MG63 (cell line): ENCODE measurements at regions not wholly inside any gene's neighbourhood (a gene's known extent, or its start where the extent isn't known, plus 50 kb on each side); places are given as distances from the start of the nearest gene placed in this dataset.

ENCODE experiments used
- DNase-seq: peaks from one replicate; pipeline ENCODE4 v3.0.0-alpha.2; 2020
- H3K27me3 ChIP-seq: fragments of 250-450 bp; sonication (Bioruptor Pico); 2 replicates; pipeline ENCODE4 v1.5.1; 2020; ENCODE audit warnings: mild to moderate bottlenecking, moderate library complexity
- H3K36me3 ChIP-seq: fragments of 250-450 bp; sonication (Bioruptor Pico); 2 replicates; pipeline ENCODE4 v1.5.1; 2020; ENCODE audit warnings: mild to moderate bottlenecking, moderate library complexity
- H3K4me3 ChIP-seq: fragments of 250-450 bp; sonication (Bioruptor Pico); 2 replicates; pipeline ENCODE4 v1.5.1; 2020; ENCODE audit warnings: mild to moderate bottlenecking, moderate library complexity
- H3K9me3 ChIP-seq: fragments of 250-450 bp; sonication (Bioruptor Pico); 2 replicates; pipeline ENCODE4 v1.5.1; 2020; ENCODE audit warnings: mild to moderate bottlenecking, moderate library complexity

DNA sequence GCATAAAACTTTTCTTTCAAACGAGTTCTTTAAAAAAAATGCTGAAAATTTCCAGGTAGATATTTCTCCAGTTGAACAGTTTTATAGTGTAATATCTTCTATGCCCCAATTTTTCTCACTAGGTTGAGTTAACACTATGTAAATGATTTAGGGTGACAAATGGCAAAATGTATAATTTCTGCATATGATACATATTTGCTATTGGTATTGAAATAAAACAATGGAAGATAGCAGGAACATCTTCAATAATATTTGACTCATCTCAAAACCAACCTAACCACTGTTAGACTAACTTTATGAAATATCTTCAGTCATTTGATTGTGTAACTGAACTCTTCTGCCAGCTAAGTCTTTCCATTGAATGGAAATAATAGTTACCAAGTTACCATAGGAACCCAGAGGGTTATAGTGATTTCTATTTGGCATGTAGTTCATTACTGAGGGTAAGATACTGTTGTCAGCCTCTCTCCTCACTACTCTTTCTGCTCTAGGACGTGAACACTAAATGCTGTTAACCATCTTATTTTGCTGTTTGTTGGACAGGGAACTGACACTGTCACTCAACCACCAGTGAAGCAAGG lies 824.7 kb upstream of the NECTIN3 start:
- H3K9me3 ChIP-seq, result no peaks in the 10 kb centered on the region
- no peaks in the 10 kb centered on the region for H3K36me3 ChIP-seq
- DNase-seq, result no peak
- H3K27me3 ChIP-seq, result no peaks in the 10 kb centered on the region
- no peak overlapping the region for H3K4me3 ChIP-seq

DNA sequence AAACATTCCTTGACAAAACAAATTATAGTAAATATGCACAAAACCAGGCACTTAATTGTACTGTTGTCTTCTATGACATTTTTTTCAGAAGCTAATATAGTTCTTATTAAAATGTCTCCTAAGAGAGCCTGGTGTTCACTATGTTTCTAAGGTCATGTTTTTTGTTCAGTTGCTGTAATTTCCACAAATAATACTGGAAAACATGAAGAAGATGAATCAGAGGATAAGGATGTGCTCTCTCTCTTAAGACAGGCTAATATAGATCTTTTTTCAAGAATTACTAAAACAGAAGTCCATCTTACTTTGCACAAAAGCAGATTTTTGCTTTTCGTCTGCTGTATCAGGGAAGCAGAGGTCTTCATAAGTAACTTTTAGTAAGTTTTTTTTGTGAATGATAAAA lies 823.0 kb upstream of the NECTIN3 start:
- no peaks in the 10 kb centered on the region for H3K36me3 ChIP-seq
- H3K9me3 ChIP-seq, result no peaks in the 10 kb centered on the region
- no peak overlapping the region for H3K4me3 ChIP-seq
- no peak for DNase-seq
- no peaks in the 10 kb centered on the region for H3K27me3 ChIP-seq

DNA sequence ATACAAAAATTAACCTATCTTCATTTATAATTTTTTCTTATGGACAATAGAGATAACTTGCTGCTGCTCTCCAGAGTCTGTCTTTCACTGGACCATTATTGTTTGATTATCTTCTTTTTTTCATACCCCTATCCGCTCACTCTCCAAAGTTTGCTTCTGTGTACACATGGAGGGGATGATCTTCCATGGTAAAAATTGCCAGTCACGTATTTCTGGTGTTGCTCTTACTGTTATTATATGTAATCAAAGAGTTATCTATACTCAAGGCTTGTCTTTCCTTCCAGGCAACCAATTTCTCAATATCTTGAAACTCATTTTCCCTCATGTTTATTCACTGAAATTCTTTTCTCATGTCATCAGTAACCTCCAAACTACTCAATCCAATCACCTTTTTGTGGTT lies 817.8 kb upstream of the NECTIN3 start:
- no peak for DNase-seq
- Histone ChIP-seq H3K9me3 (no peaks in the 10 kb centered on the region), H3K4me3 (no peak overlapping the region), H3K36me3 (no peaks in the 10 kb centered on the region), H3K27me3 (no peaks in the 10 kb centered on the region)

DNA sequence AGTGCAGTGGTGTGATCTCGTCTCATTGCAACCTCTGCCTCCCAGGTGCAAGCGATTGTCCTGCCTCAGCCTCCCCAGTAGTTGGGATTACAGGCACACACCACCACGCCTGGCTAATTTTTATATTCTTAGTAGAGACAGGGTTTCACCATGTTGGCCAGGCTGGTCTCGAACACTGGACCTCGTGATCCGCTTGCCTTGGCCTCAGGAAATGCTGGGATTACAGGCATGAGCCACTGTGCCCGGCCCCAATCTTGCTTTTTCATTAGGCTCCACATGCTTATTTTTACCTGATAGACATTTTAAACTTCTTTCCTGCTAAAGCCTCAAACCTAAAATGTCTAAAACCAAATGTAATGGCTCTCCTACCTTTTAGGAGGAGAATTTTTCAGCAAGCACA lies 817.0 kb upstream of the NECTIN3 start:
- H3K27me3 ChIP-seq, result no peaks in the 10 kb centered on the region
- H3K36me3 ChIP-seq, result no peaks in the 10 kb centered on the region
- no peak for DNase-seq
- no peak overlapping the region for H3K4me3 ChIP-seq
- H3K9me3 ChIP-seq, result no peaks in the 10 kb centered on the region

DNA sequence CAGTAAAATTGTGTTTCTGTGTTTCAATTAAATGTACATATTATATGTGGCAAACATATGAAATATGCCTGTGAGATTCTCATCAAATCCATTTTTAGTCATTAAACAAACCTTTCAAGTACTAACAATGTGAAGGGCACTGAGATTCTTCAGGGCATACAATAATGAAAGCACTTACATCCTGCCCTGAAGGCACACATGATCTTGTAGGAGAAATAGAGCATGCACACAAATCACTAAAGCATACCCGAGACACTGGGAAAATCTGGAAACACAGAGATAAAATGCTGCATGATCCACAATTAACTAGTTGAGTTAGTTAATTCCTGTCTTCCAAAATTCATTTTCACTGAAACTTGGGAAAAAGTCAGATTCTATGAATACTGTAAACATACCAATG lies 810.5 kb upstream of the NECTIN3 start:
- no peaks in the 10 kb centered on the region for H3K36me3 ChIP-seq
- no peak for DNase-seq
- H3K9me3 ChIP-seq, result no peaks in the 10 kb centered on the region
- H3K4me3 ChIP-seq, result no peak overlapping the region
- no peaks in the 10 kb centered on the region for H3K27me3 ChIP-seq

DNA sequence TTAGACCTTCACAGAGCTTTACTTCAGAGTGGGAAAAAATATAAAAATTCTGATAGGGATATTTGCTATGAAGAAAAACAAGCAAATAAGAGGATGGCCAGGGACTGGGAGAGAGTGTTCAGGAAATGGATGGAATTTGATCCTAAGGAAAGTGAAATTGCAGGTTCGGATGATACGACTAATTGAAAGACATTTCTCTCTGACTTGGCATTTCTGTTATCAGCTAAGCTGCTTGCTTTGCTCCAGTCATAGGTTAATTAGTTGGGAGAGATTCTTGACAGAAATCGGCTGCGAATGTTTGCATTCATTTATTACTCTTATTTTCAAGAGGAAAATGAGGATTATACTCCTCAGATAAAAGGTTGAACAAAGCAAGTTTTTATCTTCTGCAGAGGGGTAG lies 808.7 kb upstream of the NECTIN3 start:
- Histone ChIP-seq H3K4me3 (no peak overlapping the region), H3K9me3 (no peaks in the 10 kb centered on the region), H3K36me3 (no peaks in the 10 kb centered on the region), H3K27me3 (no peaks in the 10 kb centered on the region)
- no peak for DNase-seq

DNA sequence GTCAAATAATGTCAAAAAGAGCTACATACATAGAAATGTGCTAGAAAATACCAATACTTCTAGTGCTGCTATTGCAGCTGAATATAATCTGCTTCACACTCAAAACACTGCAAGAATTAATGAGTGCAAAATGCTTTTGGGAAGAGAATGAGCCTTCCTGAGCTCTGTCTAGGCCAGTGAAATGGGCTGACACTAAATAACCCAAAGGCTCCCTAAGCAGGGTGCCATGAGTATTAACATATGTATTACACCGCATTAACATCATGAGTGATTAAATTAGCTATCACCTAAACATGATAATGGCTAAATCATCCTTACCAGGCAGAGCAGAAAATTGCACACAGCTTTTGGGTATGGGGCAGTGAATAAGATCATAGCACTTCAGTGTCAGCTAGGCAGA lies 806.3 kb upstream of the NECTIN3 start:
- no peaks in the 10 kb centered on the region for H3K36me3 ChIP-seq
- no peak overlapping the region for H3K4me3 ChIP-seq
- H3K27me3 ChIP-seq, result no peaks in the 10 kb centered on the region
- DNase-seq, result no peak
- H3K9me3 ChIP-seq, result no peaks in the 10 kb centered on the region

DNA sequence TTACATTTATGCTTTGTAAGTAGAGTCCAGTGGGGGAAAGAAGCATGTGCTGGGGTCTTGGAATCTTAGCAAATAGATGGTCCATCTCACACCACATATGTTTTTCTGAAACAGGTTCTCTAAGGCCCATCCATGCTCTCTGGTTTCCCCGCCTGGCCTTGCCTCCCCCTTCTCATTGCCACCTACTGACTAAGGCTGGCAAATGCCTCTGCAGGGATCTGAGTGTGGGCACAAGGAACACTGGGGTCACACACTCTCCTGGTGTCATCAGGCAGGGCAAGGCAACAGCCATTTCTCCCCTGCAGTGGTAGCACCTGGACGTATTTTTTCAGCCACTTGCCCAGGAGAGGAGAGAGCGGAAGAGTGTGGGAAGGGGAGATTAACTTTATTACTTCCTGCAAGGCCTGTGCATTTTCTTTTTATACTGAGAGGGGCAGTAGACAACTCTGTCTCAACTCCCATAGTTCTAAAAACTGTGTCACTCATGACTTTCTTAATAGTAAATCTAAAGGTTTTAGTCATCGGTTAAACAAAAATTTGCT lies 804.2 kb upstream of the NECTIN3 start:
- no peaks in the 10 kb centered on the region for H3K9me3 ChIP-seq
- no peak overlapping the region for H3K4me3 ChIP-seq
- no peak for DNase-seq
- no peaks in the 10 kb centered on the region for H3K27me3 ChIP-seq
- H3K36me3 ChIP-seq, result no peaks in the 10 kb centered on the region

DNA sequence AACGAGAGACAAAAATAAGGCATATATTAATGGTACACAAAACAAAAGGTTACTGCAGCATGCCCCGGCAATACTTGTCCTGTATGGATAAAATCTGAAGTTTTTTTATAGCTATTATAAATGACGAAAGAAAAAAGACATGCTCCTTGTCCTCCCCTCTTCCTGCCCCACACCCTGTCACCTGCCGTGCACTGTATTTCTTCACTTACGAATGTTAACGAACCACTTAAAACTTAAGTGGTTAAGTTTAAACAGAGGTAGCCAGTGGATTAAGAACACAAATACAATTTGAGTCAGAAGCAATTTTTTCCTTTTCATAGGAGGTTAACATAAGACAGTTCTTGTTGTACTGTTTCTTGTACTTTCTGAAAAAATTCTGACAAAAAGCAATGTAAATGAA lies 799.1 kb upstream of the NECTIN3 start:
- DNase-seq, result no peak
- H3K4me3 ChIP-seq, result no peak overlapping the region
- H3K9me3 ChIP-seq, result no peaks in the 10 kb centered on the region
- H3K27me3 ChIP-seq, result no peaks in the 10 kb centered on the region
- H3K36me3 ChIP-seq, result no peaks in the 10 kb centered on the region

DNA sequence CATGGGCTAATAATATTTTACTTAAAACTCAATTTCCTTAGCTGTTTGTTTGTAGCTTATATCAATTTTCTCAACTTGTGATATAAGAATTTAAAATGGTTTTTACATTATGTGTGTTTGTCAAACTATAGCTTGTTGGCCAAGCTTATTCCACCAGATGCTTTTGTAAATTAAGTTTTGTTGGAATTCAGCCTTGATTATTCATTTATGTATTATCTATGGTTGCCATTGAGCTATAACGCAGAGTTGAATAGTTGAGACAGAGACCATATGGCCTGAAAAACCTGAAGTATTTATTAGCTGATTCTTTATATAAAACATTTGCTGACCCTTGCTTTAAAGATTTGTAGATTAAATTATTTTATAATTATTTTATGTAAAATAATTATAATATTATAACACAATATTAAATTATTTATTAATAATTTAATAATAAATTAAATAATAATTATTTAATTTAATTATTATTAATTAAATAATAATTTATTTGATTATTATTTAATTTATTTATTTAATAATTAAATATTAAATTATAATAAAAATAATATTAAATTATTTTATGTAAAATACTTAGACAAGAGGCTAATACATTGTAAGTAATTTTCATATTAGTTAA lies 779.6 kb upstream of the NECTIN3 start:
- no peak overlapping the region for H3K4me3 ChIP-seq
- no peak for DNase-seq
- H3K27me3 ChIP-seq, result no peaks in the 10 kb centered on the region
- no peaks in the 10 kb centered on the region for H3K36me3 ChIP-seq
- no peaks in the 10 kb centered on the region; the same call in 1 of the 2 replicates for H3K9me3 ChIP-seq

DNA sequence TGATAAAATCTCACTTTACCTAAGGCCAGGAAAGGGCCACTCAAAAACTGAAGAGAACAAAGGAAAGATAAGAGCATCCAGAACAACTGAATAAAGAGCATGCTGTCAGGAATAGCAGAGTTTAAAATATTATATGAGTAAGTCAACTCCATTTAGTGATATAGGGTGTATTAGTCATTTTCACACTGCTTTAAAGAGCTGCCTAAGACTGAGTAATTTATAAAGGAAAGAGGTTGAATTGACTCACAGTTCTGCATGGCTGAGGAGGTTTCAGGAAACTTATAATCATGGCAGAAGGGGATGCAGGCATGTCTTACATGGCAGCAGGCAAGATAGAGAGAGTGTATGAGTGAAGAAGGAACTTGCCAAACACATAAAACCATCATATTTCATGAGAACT lies 778.0 kb upstream of the NECTIN3 start:
- no peak overlapping the region for H3K4me3 ChIP-seq
- no peak for DNase-seq

DNA sequence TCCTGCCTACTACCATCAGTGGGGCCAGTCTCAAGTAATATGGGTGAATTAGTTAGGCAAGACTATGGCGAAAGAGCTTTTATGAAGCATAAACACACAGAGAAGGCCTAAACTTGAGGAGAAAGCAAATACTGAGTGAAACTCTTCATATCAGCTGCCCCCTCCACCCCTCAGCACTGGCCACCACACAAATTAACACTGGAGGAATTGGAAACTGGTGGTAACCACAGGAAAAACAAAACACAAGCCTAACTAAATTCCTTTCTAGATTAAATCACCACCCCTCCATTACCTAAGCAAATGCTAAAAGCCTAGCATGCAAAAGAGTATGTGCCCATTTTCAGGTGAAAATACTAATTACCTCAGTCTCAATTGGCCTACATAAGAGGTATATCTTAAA lies 774.7 kb upstream of the NECTIN3 start:
- Histone ChIP-seq H3K4me3 (no peak overlapping the region), H3K36me3 (no peaks in the 10 kb centered on the region), H3K27me3 (no peaks in the 10 kb centered on the region), H3K9me3 (peaks cover 2% of the 10 kb centered on the region; the same call in 1 of the 2 replicates)
- no peak for DNase-seq

More for the DNA sequence above, 778.0 kb upstream of the NECTIN3 start:
- no peaks in the 10 kb centered on the region for H3K27me3 ChIP-seq
- H3K36me3 ChIP-seq, result no peaks in the 10 kb centered on the region
- no peaks in the 10 kb centered on the region; the same call in 1 of the 2 replicates for H3K9me3 ChIP-seq

DNA sequence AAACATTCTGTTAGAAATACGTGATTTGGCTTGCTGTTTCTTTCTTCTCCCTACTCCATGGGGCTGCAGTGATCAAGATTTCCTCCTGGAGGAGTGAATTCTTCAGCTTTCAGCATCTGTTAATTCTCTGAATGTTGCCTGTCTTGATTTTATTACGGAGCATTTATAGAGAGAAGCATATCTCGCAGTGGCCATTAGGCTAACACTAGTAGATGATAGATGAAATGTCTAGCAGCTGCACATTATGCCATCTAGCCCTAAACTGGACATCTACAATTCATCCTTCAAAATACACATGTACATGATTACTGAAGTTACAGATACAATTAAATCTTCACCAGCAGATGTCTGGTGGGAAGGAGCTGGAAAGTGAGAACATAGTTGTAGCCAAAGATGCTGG lies 769.8 kb upstream of the NECTIN3 start:
- H3K27me3 ChIP-seq, result no peaks in the 10 kb centered on the region
- H3K4me3 ChIP-seq, result no peak overlapping the region
- DNase-seq, result no peak
- peaks cover 2% of the 10 kb centered on the region; the same call in 1 of the 2 replicates for H3K9me3 ChIP-seq
- H3K36me3 ChIP-seq, result no peaks in the 10 kb centered on the region

DNA sequence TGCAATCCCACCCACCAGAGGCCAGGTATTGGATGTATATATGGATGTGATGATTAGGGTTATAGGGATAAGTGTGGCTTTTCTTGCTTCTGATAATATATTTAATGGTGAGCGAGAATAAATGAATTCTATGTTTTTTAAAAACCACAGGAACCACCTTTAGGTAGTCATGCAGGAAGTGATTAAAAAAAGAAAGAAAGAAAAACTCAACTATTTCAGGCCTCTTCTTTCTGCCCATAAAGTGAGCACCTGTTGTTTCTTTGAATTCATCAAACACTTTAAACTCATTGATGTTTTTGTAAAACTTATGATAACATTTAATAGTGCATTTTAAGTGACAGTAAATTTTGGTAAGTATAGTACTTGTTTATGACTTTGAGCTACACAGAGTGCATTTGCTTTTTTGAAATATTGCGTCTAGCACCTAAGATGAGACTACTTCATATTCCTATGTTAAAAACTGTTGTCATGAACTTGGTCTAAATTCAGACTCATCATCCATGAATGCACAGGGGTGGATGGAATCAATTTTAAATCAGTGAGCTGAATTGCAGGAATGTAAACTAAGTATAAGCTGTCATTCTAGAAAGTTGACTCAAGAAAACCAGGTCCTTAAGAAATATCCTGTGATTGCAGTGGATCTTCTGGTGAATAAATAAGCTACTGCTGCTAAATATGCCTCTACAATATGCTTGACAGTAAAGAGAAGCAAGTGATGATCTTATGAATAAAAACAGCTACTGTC lies 764.4 kb upstream of the NECTIN3 start:
- no peak for DNase-seq
- H3K27me3 ChIP-seq, result no peaks in the 10 kb centered on the region
- no peaks in the 10 kb centered on the region for H3K9me3 ChIP-seq
- no peak overlapping the region for H3K4me3 ChIP-seq
- H3K36me3 ChIP-seq, result no peaks in the 10 kb centered on the region

DNA sequence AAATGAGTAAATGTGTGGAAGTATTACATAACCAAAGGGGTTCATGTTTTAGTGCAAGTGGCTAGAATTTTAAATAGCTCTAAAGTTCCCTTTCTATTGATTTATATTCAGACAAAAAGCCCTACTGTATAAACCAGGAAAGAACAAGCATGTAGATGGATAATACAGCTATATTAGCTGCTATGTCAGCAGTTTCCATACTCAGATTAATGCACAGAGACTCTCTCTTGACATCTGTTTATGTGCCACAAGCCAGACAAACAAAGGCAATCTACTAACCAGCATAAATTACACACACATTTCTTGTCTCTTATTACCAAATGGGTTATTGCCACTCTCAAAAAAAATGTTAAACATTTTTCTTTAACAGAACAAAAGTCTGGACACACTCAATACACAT lies 760.1 kb upstream of the NECTIN3 start:
- Histone ChIP-seq H3K27me3 (no peaks in the 10 kb centered on the region), H3K9me3 (no peaks in the 10 kb centered on the region), H3K4me3 (no peak overlapping the region), H3K36me3 (no peaks in the 10 kb centered on the region)
- no peak for DNase-seq

DNA sequence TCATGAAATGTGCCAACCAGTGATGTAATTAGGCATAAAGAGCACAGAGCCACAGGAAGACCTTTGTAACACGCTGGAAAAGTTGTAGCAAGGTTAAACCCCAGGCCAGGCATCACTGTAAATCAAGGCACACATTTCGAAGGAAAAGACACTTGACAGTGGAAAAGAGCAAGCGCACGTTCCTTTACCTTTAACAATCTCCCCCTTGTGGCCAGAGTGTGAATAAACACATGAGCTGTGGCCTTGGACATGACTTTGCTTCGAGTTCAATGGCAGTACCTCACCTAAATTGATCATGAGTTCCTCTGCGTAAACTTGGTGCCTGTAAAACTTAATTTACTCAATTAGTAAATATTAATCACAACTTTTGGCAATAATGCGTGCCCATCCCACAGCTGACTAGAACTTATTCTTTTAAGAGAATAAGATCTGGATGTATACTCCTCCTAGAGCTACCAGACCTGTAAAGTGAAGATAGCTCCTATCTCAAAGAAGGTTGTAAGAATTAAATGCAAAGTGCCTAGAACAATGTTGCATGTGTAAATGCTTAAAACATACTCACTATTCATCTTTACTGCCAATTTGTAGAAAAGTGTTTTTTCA lies 757.0 kb upstream of the NECTIN3 start:
- Histone ChIP-seq H3K36me3 (no peaks in the 10 kb centered on the region), H3K9me3 (no peaks in the 10 kb centered on the region), H3K4me3 (no peak overlapping the region), H3K27me3 (no peaks in the 10 kb centered on the region)
- DNase-seq, result peak; percentile 14

DNA sequence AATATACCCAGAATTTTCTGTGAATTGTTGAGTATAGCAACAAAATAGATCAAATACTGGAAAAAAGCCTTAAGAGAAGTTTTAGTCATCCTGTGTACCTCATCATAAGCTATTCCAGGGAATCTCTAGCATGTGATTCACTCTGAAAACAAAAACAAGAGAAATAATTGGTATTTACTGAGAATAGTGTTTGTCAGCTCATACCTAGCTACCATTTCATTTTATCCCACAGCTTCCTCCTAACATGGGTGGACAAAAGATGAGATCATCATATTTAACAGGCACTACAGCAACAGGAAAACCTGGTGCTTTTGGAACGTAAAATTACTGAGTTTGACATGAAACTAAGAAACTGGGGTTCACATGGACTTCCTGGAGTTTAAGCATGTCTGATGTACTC lies 753.5 kb upstream of the NECTIN3 start:
- no peak for DNase-seq
- H3K4me3 ChIP-seq, result no peak overlapping the region
- H3K27me3 ChIP-seq, result no peaks in the 10 kb centered on the region
- no peaks in the 10 kb centered on the region for H3K9me3 ChIP-seq
- no peaks in the 10 kb centered on the region for H3K36me3 ChIP-seq
